Left hindlimb (tissue), 1 donor: ENCODE measurements at regions not wholly inside any gene's neighbourhood (a gene's known extent, or its start where the extent isn't known, plus 50 kb on each side); places are given as distances from the start of the nearest gene placed in this dataset.

Experiments used
- DNase-seq: peaks from one replicate; pipeline ENCODE4 v3.0.0-alpha.2; 2018

DNA sequence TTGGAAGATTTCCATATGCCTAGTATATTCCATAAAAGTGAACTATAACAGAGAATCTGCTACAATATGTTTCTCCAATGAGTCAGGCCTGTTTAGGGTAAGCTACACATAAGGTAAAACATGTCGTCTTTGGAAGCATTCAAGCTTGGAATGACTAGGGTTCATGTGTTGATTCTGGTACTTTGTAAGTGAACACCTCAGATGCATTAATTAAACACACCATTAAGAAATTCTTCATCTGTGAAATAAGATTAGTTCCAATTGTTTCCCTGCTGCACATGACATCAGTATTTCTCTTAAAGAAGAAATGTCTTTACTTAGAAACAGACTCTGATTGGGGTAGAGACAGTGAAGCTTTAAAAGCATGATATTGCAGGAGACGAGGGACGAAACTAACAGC is 461.1 kb upstream of the NXPH2 start:
- no peak for DNase-seq

DNA sequence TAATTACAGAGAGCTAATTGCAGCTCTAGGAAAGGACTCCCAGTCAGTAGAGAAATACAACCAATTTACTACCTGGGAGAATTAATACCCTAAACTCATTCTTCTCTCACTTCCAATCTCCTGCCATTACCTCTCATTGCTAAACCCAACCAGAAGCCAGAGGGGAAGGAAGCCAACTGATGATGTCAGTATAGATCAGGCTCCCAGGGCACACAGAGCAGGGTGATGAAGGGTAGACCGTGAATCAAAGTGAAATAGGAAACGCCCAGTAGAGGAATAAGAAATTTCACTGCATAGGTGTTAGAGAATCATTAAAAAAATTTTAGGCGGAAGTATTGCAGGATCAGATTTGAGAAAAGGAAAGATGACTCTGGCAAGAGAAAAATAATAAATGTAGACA is 456.8 kb upstream of the NXPH2 start:
- DNase-seq = no peak

- no peak for DNase-seq
These were observed 450.7 kb upstream of the NXPH2 start for GRCh38 chr2:139230881-139231280.

DNA sequence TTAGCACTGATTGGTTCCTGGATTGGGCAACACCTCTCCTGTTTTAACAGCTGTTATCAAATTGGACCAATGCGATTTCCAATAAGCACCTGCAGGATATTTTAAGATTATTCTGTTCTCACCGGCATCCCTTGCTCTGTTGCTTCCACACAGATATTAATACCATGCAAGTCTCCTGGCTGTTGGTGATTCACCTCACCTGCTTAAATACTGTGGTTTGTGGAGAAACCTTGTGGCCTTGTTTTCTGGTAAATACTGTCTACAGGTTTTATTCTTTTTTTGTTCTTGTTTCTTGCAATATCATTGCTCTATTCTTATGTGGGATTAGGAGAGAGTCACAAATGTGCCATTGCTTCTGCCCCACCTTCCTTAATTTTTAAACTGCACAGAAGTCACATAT is 448.1 kb upstream of the NXPH2 start:
- no peak for DNase-seq

- DNase-seq = no peak
These were observed 445.8 kb upstream of the NXPH2 start for GRCh38 chr2:139225961-139226360.

GRCh38 chr2:139218181-139218580 is 438.0 kb upstream of the NXPH2 start:
- no peak for DNase-seq

DNA sequence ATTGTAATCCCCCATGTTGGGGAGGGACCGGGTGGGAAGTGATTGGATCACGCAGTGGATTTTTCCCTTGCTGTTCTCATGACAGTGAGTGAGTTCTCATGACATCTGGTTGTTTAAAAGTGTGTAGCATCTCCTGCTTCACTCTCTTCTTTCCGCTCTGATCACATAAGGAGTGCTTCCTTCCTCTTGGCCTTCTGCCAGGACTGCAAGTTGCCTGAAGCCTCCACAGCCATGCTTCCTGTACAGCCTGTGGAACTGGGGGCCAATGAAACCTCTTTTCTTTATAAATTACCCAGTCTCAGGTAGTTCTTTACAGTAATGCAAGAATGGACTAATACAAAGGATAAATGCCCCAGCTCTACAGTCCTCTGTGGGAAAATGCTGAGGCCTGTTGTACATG is 437.5 kb upstream of the NXPH2 start:
- DNase-seq = no peak

GRCh38 chr2:139216435-139216834 is 436.2 kb upstream of the NXPH2 start:
- no peak for DNase-seq

DNA sequence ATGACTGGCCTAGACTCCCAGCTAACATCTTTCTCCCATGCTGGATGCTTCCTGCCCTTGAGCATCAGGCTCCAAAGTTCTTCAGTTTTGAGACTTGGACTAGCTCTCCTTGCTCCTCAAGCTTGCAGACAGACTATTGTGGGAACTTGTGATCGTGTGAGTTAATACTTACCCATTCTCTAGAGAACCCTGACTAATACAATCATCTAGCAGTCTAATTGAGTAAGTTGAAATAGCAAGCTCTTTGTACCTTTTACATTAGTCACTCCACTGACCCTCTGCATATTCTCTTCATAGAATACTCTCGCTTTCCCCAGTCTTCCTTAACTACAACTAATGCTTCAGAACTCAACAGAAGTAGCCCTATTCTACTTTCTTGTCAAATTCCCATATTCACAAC is 434.6 kb upstream of the NXPH2 start:
- DNase-seq = no peak

- no peak for DNase-seq
These were observed 429.4 kb upstream of the NXPH2 start for GRCh38 chr2:139209586-139209985.

GRCh38 chr2:139201516-139201915 is 421.3 kb upstream of the NXPH2 start:
- DNase-seq = no peak

DNA sequence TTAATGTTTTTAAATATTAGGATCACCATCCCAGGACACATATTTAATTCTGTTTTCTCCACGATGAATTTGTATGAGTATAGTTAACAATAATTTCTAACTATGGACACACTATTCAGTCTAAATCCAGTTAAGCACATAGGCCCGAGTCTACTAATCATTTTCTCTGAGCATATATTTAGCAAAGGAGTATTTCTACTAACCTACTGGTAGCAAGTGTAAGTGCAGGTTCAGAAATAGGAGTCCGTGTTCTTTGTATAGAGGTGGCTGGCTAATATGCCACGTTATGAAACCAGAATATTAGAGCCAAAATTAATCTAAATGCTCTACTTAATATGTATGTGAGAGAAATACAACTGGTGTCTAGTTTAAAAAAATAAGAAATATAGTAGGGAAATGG is 416.6 kb upstream of the NXPH2 start:
- DNase-seq = no peak

DNA sequence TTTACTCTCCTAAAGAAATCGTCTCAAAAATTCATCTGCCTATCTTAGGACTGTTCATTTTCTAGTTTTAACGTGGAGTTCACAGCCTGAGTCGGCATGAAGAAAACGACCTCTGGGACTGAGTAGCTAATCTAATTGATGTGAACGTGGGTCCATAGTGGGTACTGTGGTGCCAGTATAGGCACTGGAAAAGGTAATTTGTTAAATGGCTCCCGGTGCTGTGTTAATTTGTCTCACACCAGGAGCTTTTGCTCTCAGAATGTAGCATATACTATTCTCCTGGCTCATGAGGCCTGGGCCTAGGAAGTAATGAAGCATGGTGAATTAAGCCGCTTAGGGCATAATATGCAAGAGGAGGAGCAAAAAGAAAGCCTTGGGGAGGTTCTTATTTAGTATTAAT is 414.4 kb upstream of the NXPH2 start:
- no peak for DNase-seq

GRCh38 chr2:139177041-139177440 is 396.9 kb upstream of the NXPH2 start:
- no peak for DNase-seq

DNA sequence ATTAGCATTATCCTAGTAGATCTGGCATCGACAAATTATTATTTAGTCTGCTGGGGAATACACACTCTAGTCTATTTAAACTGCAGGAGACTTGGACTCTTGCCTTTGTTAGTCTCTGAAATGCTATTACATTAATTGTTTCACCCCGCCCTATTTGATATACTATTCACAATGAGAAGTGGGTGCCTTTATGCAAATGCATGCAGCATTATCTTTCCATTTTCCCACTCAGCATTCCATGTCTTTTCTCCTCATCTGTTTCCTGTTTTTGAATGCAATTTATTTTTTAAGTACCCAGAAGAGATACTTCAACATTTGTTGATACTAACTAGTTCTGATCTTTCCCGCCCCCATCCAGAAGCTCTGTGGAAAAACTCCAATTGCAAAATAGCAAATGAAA is 395.3 kb upstream of the NXPH2 start:
- no peak for DNase-seq

DNA sequence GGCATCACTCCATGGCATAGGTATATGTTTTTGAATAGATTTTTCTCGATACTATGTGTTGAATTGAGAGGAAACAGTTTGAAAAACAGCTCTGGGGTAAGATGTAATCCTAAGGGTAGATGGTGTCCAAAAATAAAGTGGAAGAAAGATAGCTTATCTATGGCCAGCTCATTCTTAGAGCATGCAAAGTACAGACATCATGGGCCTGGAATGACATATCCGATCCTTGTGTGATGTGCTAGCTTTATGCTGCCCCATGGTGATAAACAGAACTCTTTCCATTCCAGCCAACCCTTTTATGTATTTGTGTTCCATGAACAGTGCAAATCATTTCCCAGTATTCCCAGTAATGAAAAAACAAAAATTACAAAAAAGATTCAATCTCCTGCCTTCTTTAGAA is 390.2 kb upstream of the NXPH2 start:
- DNase-seq = no peak

- no peak for DNase-seq
These were observed 385.4 kb upstream of the NXPH2 start for GRCh38 chr2:139165601-139166000.

DNA sequence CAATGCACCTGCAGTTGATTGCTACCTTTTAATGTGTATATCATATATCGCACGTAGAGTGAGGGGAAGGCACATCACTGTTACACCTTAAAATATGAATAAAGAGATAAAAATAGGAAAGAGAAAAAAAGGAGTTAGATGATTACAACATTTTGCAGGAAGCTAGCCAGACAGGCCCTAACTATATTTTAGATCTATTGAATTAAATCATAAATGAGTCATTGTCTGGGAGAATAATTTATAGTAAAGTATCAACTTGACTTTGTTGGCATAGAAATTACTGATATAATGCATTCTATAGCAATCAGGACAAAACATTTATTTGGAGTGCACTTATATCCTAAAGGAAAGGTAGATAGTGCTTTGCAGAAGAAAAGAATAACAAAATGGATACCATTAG is 384.9 kb upstream of the NXPH2 start:
- no peak for DNase-seq

GRCh38 chr2:139162957-139163356 is 382.8 kb upstream of the NXPH2 start:
- DNase-seq = no peak

DNA sequence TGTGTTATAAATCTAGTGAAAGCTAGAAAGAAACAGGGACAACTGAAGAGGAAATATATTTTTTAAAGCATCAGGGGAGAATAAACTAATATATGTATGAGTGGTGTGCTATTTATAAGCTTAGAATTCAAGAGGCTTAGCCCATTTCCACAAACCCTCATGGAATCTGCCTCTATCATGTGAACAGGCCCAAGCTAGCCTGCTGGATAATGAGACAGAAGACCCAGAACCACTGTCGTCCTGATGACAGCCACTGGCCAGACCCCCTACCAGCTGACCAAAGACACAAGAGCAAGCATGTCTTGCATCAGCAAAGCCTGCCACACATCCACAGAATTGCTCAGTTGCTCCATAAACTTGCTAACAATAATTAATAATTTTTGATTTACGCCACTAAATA is 382.3 kb upstream of the NXPH2 start:
- no peak for DNase-seq

DNA sequence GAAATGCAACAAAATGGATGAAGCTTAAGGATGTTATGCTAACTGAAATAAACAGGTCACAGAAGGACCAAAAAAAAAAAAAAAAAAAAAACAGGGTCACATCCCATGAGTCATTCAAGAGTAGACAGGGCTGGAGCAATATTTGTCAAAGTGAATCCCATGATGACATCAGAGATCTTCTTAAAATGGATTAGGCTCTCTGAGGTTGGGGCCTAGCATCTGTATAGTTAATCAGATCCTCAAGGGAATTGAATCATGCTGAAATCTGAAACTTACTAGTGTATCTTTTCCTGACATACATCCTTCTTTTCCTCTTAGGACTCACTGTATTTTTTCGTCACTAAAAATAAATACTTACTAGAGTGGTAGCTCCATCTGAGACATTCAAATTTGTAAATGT is 380.6 kb upstream of the NXPH2 start:
- DNase-seq = no peak

DNA sequence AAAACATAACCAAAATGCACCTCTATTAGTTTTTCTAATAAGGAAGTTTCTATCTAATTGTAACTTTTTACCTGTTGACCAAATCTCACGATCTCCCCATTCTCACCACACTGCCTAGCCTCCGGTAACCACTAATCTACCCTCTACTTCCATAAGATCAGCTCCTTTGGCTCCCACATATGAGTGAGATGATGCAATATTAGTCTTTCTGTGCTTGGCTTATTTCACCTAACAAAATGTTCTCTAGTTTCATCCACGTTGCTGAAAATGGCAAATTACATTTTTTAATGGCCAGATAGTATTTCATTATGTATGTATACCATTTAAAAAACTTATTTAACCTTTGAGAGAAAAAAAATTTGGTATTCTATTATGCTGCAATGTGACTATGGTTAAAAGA is 379.0 kb upstream of the NXPH2 start:
- DNase-seq = no peak

GRCh38 chr2:139156730-139157129 is 376.5 kb upstream of the NXPH2 start:
- no peak for DNase-seq

- no peak for DNase-seq
These were observed 375.8 kb upstream of the NXPH2 start for GRCh38 chr2:139155991-139156390.

GRCh38 chr2:139142252-139142880 is 362.2 kb upstream of the NXPH2 start:
- no peak for DNase-seq

GRCh38 chr2:139124271-139124670 is 344.1 kb upstream of the NXPH2 start:
- no peak for DNase-seq
